Body of pancreas (tissue), 4 donors: ENCODE measurements at regions not wholly inside any gene's neighbourhood (a gene's known extent, or its start where the extent isn't known, plus 50 kb on each side); places are given as distances from the start of the nearest gene placed in this dataset.

Experiments used
- ATAC-seq: fragments of 150-250 bp; one replicate; pipeline ENCODE4 v1.9.1; 2016
- DNase-seq, 4 donors: peaks; one replicate each; pipeline ENCODE4 v3.0.0-alpha.2; 2019
- H3K27ac ChIP-seq, 4 donors: fragments of 200-600 bp; sonication (generic); 1 replicate in 3 of 4; 2 replicates in 1 of 4; pipeline versions ENCODE4 v1.5.1 to v1.6.1; 2016 to 2019; ENCODE audit warnings: mild to moderate bottlenecking in 1 of 4, mixed read lengths in 1 of 4, moderate library complexity in 1 of 4
- H3K27me3 ChIP-seq, 2 donors: fragments of 200-600 bp; sonication (generic); one replicate each; pipeline ENCODE4 v1.6.0; 2016; ENCODE audit warnings: mild to moderate bottlenecking in 1 of 2
- H3K36me3 ChIP-seq, 2 donors: fragments of 200-600 bp; sonication (generic); replicated peaks in 1 of 2; 2 replicates each; pipeline ENCODE4 v1.5.1; 2016; ENCODE audit warnings: low read depth in 2 of 2; ENCODE audit not compliant: insufficient read depth in 1 of 2
- H3K4me1 ChIP-seq: fragments of 200-600 bp; sonication (generic); one replicate; pipeline ENCODE4 v1.6.0; 2016
- H3K4me3 ChIP-seq, 2 donors: fragments of 200-600 bp; sonication (generic); 1 replicate in 1 of 2; 2 replicates in 1 of 2; pipeline ENCODE4 v1.5.1; 2016 to 2019
- H3K9me3 ChIP-seq, 3 donors: fragments of 200-600 bp; sonication (generic); 1 replicate in 2 of 3; 2 replicates in 1 of 3; pipeline ENCODE4 v1.5.1; 2016
- POLR2A ChIP-seq, 3 donors: fragments of 450-650 bp; IDR thresholded peaks; one replicate each; pipeline ENCODE4 v1.6.1; 2016; ENCODE audit warnings: antibody characterized with exemption in 3 of 3, mild to moderate bottlenecking in 2 of 3
- WGBS, 2 donors: methylation state at CpG; one replicate each; pipeline ENCODE4 v1.1.5; 2017; 5-methylcytosine and 5-hydroxymethylcytosine counted together
- intact Hi-C: fragments of 100-400 bp; cut with DNase I; formaldehyde crosslinking; loops from one replicate; pipeline ENCODE4 v1.15.1; 2023
- TF ChIP-seq, protein P1 (sequence below), 7 experiments: fragments of 450-650 bp in 4 of 7; fragments of 200-600 bp in 3 of 7; sonication (generic) in 3 of 7; IDR thresholded peaks; one replicate each; pipeline ENCODE4 v1.5.1; 2016 to 2019; ENCODE audit warnings: antibody characterized with exemption in 7 of 7

DNA sequence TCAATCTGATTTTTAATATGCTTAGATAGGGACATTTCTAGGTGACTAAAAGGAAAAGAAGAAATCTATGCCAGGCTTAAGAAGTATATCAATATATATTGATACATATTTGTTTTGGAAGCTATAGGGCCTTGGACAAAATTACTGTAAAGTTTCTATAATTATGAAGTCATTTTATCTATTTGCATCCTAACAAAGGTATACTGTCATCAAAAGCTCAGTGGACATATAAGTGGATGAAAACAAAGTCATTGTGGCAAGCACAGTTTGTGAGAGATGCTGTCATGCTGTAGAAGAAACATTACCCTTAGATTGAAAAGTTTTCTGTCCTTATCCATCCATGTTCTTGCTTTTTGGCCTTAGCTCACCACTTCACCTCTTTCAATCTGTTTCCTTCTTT is 140.3 kb upstream of the SPEF2 start:
- Histone ChIP-seq H3K4me1 (peaks cover 7% of the 10 kb centered on the region), H3K4me3 (no peak overlapping the region), H3K27ac (peak overlapping the region in 1 of 4 donors; percentile 12), H3K36me3 (no peaks in the 10 kb centered on the region), H3K27me3 (no peaks in the 10 kb centered on the region), H3K9me3 (no peaks in the 10 kb centered on the region)
- no peak for ATAC-seq
- DNase-seq, result no peak
- intact Hi-C loops, result no loop called here
- TF ChIP-seq, protein P1, sequence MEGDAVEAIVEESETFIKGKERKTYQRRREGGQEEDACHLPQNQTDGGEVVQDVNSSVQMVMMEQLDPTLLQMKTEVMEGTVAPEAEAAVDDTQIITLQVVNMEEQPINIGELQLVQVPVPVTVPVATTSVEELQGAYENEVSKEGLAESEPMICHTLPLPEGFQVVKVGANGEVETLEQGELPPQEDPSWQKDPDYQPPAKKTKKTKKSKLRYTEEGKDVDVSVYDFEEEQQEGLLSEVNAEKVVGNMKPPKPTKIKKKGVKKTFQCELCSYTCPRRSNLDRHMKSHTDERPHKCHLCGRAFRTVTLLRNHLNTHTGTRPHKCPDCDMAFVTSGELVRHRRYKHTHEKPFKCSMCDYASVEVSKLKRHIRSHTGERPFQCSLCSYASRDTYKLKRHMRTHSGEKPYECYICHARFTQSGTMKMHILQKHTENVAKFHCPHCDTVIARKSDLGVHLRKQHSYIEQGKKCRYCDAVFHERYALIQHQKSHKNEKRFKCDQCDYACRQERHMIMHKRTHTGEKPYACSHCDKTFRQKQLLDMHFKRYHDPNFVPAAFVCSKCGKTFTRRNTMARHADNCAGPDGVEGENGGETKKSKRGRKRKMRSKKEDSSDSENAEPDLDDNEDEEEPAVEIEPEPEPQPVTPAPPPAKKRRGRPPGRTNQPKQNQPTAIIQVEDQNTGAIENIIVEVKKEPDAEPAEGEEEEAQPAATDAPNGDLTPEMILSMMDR (IDR thresholded peaks at IDR 0.05), result no peak
- no peak for TF ChIP-seq POLR2A (IDR thresholded peaks at IDR 0.05)

DNA sequence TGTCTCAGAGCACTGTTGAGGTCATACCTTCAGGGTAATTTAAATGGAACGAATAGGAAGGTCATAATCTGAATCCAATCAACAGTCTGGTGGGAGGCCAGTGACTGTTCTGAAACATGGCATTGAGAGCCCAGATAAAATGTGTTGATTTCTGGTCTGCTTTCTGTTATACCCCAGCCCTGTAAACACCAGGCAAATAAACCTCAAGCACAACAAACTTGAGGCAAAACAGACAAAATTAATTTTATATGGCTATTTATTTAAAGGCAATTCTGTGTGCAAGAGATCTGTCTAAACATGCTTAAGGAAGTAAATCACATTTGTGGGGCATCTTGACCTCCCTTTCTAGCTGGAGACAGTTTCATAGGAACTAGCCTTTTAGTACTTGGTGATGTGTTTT is 140.9 kb upstream of the SPEF2 start:
- ATAC-seq (no peak), DNase-seq (no peak)
- Histone ChIP-seq H3K27me3 (no peaks in the 10 kb centered on the region), H3K4me1 (peaks cover 7% of the 10 kb centered on the region), H3K4me3 (no peak overlapping the region), H3K9me3 (no peaks in the 10 kb centered on the region), H3K36me3 (no peaks in the 10 kb centered on the region), H3K27ac (peak overlapping the region in 1 of 4 donors; percentile 11)
- TF ChIP-seq POLR2A (IDR thresholded peaks at IDR 0.05), result no peak
- TF ChIP-seq, protein P1 (IDR thresholded peaks at IDR 0.05), result no peak
- WGBS, 2 donors, result 25 to 31% methylated on average over 1 of the region's 1 CpG
- intact Hi-C loops, result no loop called here

DNA sequence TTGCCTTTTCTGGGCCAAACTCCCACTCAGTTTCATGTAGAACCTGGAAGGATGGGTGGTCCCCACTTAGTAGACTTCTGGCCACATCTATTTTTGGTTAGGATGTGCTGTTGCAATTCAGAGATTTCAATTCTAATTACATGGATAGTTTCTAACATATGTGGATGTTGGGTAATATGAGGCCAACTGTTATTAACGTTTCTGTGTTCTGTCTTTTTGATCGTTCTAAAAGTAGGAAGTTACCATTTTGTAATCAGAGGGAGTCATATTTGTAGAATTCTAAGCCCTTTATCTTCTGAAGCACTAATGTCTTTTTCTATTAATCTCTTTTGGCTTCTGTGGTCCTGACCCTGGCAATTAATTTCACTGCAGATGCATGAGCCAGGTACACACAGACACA is 141.6 kb upstream of the SPEF2 start:
- no peaks in the 10 kb centered on the region for H3K27me3 ChIP-seq
- WGBS, 2 donors, result 22 to 51% methylated on average over 2 of the region's 2 CpGs
- TF ChIP-seq, protein P1 (IDR thresholded peaks at IDR 0.05), result no peak
- TF ChIP-seq POLR2A (IDR thresholded peaks at IDR 0.05), result no peak
- no peak overlapping the region for H3K4me3 ChIP-seq
- H3K9me3 ChIP-seq, result no peaks in the 10 kb centered on the region
- ATAC-seq, result no peak
- intact Hi-C loops, result no loop called here
- no peak for DNase-seq
- no peak overlapping the region for H3K27ac ChIP-seq
- no peaks in the 10 kb centered on the region for H3K36me3 ChIP-seq
- peaks cover 7% of the 10 kb centered on the region for H3K4me1 ChIP-seq

DNA sequence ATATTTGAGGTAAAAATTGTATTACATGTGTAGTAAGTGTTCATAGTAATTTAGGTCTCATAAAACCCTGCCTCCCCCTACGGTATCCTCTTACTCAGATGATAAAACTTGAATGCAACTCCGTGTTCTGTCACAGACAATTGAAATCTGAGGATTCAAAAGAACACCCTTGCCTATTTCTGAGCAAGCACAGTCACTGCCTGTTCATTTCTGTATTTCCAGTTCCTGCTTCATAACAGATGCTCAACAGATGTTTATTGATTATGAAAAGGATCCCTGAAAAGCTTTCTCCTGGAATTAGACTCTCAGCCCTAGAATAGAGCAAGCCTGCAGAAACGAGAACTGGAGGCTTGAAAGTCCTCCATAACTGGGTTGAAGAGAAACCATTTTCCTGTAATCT is 144.1 kb upstream of the SPEF2 start:
- DNase-seq (no peak), ATAC-seq (no peak)
- WGBS, 2 donors, result 77 to 82% methylated on average over 3 of the region's 3 CpGs
- H3K4me1 ChIP-seq, result no peaks in the 10 kb centered on the region
- intact Hi-C loops, result no loop called here
- H3K27ac ChIP-seq, result no peak overlapping the region
- TF ChIP-seq POLR2A (IDR thresholded peaks at IDR 0.05), result no peak
- TF ChIP-seq, protein P1 (IDR thresholded peaks at IDR 0.05), result no peak
- H3K27me3 ChIP-seq, result no peaks in the 10 kb centered on the region
- H3K4me3 ChIP-seq, result no peak overlapping the region
- no peaks in the 10 kb centered on the region for H3K9me3 ChIP-seq
- H3K36me3 ChIP-seq, result no peaks in the 10 kb centered on the region

DNA sequence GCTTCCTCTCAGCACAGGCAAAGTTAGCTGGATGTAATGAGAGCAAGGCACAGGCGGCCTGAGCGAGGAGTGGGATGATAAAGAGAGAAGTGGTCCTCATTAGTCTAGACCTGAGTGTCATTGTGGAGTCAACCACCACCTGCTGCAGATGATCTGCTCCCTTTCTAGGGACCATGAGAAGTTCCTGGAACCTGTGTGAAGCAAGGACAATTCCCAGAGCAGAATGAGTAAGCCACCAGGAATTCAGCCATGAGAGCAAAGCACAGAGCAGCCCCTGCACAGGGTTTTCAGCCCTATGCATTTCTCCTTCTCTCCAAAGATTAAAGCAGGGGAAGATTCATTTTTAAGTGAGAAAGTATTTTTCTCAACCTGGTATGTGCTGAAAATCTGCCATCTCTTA is 146.8 kb upstream of the SPEF2 start:
- WGBS, 2 donors, result 80 to 84% methylated on average over 2 of the region's 2 CpGs
- Histone ChIP-seq H3K36me3 (no peaks in the 10 kb centered on the region), H3K9me3 (no peaks in the 10 kb centered on the region), H3K27ac (no peak overlapping the region), H3K27me3 (no peaks in the 10 kb centered on the region), H3K4me3 (no peak overlapping the region), H3K4me1 (no peaks in the 10 kb centered on the region)
- DNase-seq (peak in 1 of 4 donors; percentile 5), ATAC-seq (peak; percentile 35)
- intact Hi-C loops, result no loop called here
- TF ChIP-seq, protein P1 (IDR thresholded peaks at IDR 0.05), result no peak
- no peak for TF ChIP-seq POLR2A (IDR thresholded peaks at IDR 0.05)
